Thyroid gland (tissue), 4 donors: ENCODE measurements at regions not wholly inside any gene's neighbourhood (a gene's known extent, or its start where the extent isn't known, plus 50 kb on each side); places are given as distances from the start of the nearest gene placed in this dataset.

Source experiments
- CTCF ChIP-seq, 6 experiments: fragments of 200-600 bp in 3 of 6; fragments of 450-650 bp in 3 of 6; sonication (generic) in 3 of 6; IDR thresholded peaks; one replicate each; pipeline ENCODE4 v1.5.1; 2016 to 2019; ENCODE audit warnings: antibody characterized with exemption in 6 of 6, mild to moderate bottlenecking in 2 of 6, inconsistent platforms in 1 of 6, moderate library complexity in 1 of 6
- POLR2A ChIP-seq, 2 donors: fragments of 450-650 bp; IDR thresholded peaks; one replicate each; pipeline ENCODE4 v1.6.1; 2017; ENCODE audit warnings: antibody characterized with exemption in 2 of 2, mild to moderate bottlenecking in 2 of 2, moderate library complexity in 1 of 2

- no peak for TF ChIP-seq CTCF (IDR thresholded peaks at IDR 0.05)
- no peak for TF ChIP-seq POLR2A (IDR thresholded peaks at IDR 0.05)
These were observed 298.1 kb upstream of the RTL1 start for GRCh38 chr14:101201535-101202151.
